ENCODE measurements at regions not wholly inside any gene's neighbourhood (a gene's known extent, or its start where the extent isn't known, plus 50 kb on each side); places are given as distances from the start of the nearest gene placed in this dataset.

- Histone ChIP-seq H3K36me3 (ENCODE audit: control insufficient read depth, insufficient read depth, low read length) (no peaks in the 10 kb centered on the region), H3K9me3 (replicated peaks; ENCODE audit: control insufficient read depth, insufficient read depth, low read depth, low read length) (no peaks in the 10 kb centered on the region), H3K79me2 (ENCODE audit: control insufficient read depth, insufficient read depth, low read length) (no peaks in the 10 kb centered on the region), H3K4me2 (ENCODE audit: insufficient read depth, low read length) (no peak overlapping the region), H3K4me1 (replicated peaks in 1 of 2; ENCODE audit: control insufficient read depth in 2 of 2, insufficient read depth in 2 of 2, low read length in 2 of 2) (no peaks in the 10 kb centered on the region), H3K4me3 (no peak overlapping the region), H4K20me1 (replicated peaks; ENCODE audit: control insufficient read depth, insufficient read depth, low read length) (no peaks in the 10 kb centered on the region), H3K9ac (ENCODE audit: insufficient read depth in 1 of 2, low read depth in 2 of 2, low read length in 2 of 2) (peak overlapping the region in 1 of 2 experiments; percentile 17; a peak in 1 of 4 replicates), H3K9me1 (ENCODE audit: control insufficient read depth, insufficient read depth, low read length) (no peaks in the 10 kb centered on the region), H2AFZ (ENCODE audit: low read depth, low read length) (no peak overlapping the region), H3K27ac (ENCODE audit: extremely low read depth, low read depth, low read length) (no peak overlapping the region), H3K27me3 (ENCODE audit: control insufficient read depth in 2 of 2, insufficient read depth in 2 of 2, low read length in 2 of 2) (peaks cover 2 to 45% of the 10 kb centered on the region in 2 experiments; a peak in 3 of 5 replicates)
- in situ Hi-C loops (cut with MboI) (no loop called here), intact Hi-C loops (cut with micrococcal nuclease) (no loop called here)
- DNase-seq (ENCODE audit: extremely low read depth in 1 of 4, low spot score in 3 of 4) (no peak), FAIRE-seq (no peak), ATAC-seq (no peak)
- 12% methylated on average over 14 of the region's 14 CpGs for WGBS (ENCODE audit: insufficient coverage, low coverage, missing lambda C conversion rate)
- POLR2A ChIA-PET: interaction anchor here (0.6 to 1.1 kb wide), 2 partner anchors 10 to 41 kb away, joined by 3 read pairs; no protein-coding TSS in a partner anchor
- CTCF ChIA-PET (ENCODE audit: low intra/inter-chr PET ratio): no interaction called here
- BruUV-seq (replicated peaks): no TSS peak
- TF ChIP-seq MXI1 (IDR thresholded peaks at IDR 0.05; ENCODE audit: low read depth, low read length): no peak
- TF ChIP-seq TFE3 (CRISPR knock-in tag; IDR thresholded peaks at IDR 0.05): peak; percentile 54
- no peak for TF ChIP-seq SMAD3 (CRISPR knock-in tag; conservative IDR thresholded peaks at IDR 0.05)
Observed at GRCh38 chr2:20515290-20516220, 68.7 kb downstream of the RHOB start.
